HEK293 (cell line): ENCODE measurements at regions not wholly inside any gene's neighbourhood (a gene's known extent, or its start where the extent isn't known, plus 50 kb on each side); places are given as distances from the start of the nearest gene placed in this dataset.

Experiments used
- CTCF ChIA-PET: fragments of 350-600 bp; formaldehyde crosslinking; extraction: SDS; loops from one replicate; lab custom pipeline; 2021; ENCODE audit warnings: antibody characterized with exemption; lab: Yijun Ruan, JAX
- POLR2A ChIA-PET: fragments of 300-600 bp; formaldehyde crosslinking; extraction: SDS; loops from one replicate; lab custom pipeline; 2020; ENCODE audit warnings: antibody characterized with exemption, inconsistent platforms; lab: Yijun Ruan, JAX
- H3K27ac ChIP-seq: fragments of 200-500 bp; sonication (Bioruptor generic); 2 replicates; pipeline ENCODE4 v1.5.1; 2014; ENCODE audit warnings: low read depth, low read length, control low read depth, inconsistent platforms; ENCODE audit errors: extremely low read depth
- H3K36me3 ChIP-seq, 2 experiments: fragments of 200-500 bp in 1 of 2; sonication (Bioruptor generic) in 1 of 2; 1 replicate in 1 of 2; 2 replicates in 1 of 2; pipeline ENCODE4 v1.5.1; 2014 to 2017; ENCODE audit warnings: inconsistent platforms in 2 of 2, low read length in 2 of 2; ENCODE audit not compliant: control insufficient read depth in 2 of 2, insufficient read depth in 1 of 2
- H3K4me1 ChIP-seq: fragments of 200-500 bp; sonication (Bioruptor generic); 2 replicates; pipeline ENCODE4 v1.5.1; 2014; ENCODE audit warnings: mild to moderate bottlenecking, low read length, inconsistent platforms; ENCODE audit not compliant: control insufficient read depth, insufficient read depth
- H3K4me3 ChIP-seq: 2 replicates; pipeline ENCODE4 v1.5.1; 2011; ENCODE audit warnings: low read depth, mild to moderate bottlenecking, control low read depth, low read length, moderate library complexity
- H3K9me3 ChIP-seq: fragments of 200-500 bp; sonication (Bioruptor generic); 2 replicates; pipeline ENCODE4 v1.5.1; 2014; ENCODE audit warnings: low read depth, low read length, inconsistent platforms; ENCODE audit not compliant: control insufficient read depth, insufficient read depth
- GFI1B ChIP-seq: fragments of 450-650 bp; formaldehyde crosslinking; IDR thresholded peaks from 2 replicates; pipeline ENCODE4 v1.5.1; 2016; ENCODE audit warnings: missing biosample characterization, missing genetic modification characterization
- HOXA7 ChIP-seq: sonication (generic); formaldehyde crosslinking; IDR thresholded peaks from 2 replicates; pipeline ENCODE4 v1.8.1; 2022; ENCODE audit warnings: missing genetic modification reagents, borderline replicate concordance
- PRDM1 ChIP-seq: fragments of 450-650 bp; formaldehyde crosslinking; IDR thresholded peaks from 2 replicates; pipeline ENCODE4; 2016; ENCODE audit warnings: missing biosample characterization, missing genetic modification characterization
- REST ChIP-seq: fragments of 450-650 bp; formaldehyde crosslinking; IDR thresholded peaks from 2 replicates; pipeline ENCODE4 v1.5.1; 2016; ENCODE audit warnings: missing biosample characterization, missing genetic modification characterization
- SCRT2 ChIP-seq: fragments of 450-650 bp; formaldehyde crosslinking; IDR thresholded peaks from 2 replicates; pipeline ENCODE4 v1.5.1; 2016; ENCODE audit warnings: missing biosample characterization, missing genetic modification characterization
- ZBTB1 ChIP-seq: fragments of 450-650 bp; formaldehyde crosslinking; IDR thresholded peaks from 2 replicates; pipeline ENCODE4 v1.5.1; 2016; ENCODE audit warnings: missing biosample characterization, missing genetic modification characterization
- ZNF133 ChIP-seq: fragments of 450-650 bp; formaldehyde crosslinking; IDR thresholded peaks from 2 replicates; pipeline ENCODE4 v1.5.1; 2016; ENCODE audit warnings: missing biosample characterization, missing genetic modification characterization
- ZNF157 ChIP-seq: fragments of 450-650 bp; formaldehyde crosslinking; IDR thresholded peaks from 2 replicates; pipeline ENCODE4 v1.5.1; 2016; ENCODE audit warnings: missing biosample characterization, missing genetic modification characterization
- ZNF18 ChIP-seq: fragments of 450-650 bp; formaldehyde crosslinking; IDR thresholded peaks from 2 replicates; pipeline ENCODE4 v1.5.1; 2016; ENCODE audit warnings: missing biosample characterization, missing genetic modification characterization
- ZNF19 ChIP-seq: fragments of 450-650 bp; formaldehyde crosslinking; IDR thresholded peaks from 2 replicates; pipeline ENCODE4; 2016; ENCODE audit warnings: missing biosample characterization, missing genetic modification characterization, low read depth
- ZNF221 ChIP-seq: fragments of 450-650 bp; formaldehyde crosslinking; IDR thresholded peaks from 2 replicates; pipeline ENCODE4 v1.5.1; 2017; ENCODE audit warnings: missing biosample characterization, missing genetic modification characterization, borderline replicate concordance
- ZNF223 ChIP-seq: fragments of 450-650 bp; formaldehyde crosslinking; IDR thresholded peaks from 2 replicates; pipeline ENCODE4 v1.5.1; 2016; ENCODE audit warnings: missing biosample characterization, missing genetic modification characterization
- ZNF23 ChIP-seq: fragments of 450-650 bp; formaldehyde crosslinking; IDR thresholded peaks from 2 replicates; pipeline ENCODE4 v1.5.1; 2016; ENCODE audit warnings: missing biosample characterization, missing genetic modification characterization, borderline replicate concordance
- ZNF26 ChIP-seq: fragments of 450-650 bp; formaldehyde crosslinking; IDR thresholded peaks from 2 replicates; pipeline ENCODE4 v1.5.1; 2016; ENCODE audit warnings: missing biosample characterization, missing genetic modification characterization
- ZNF426 ChIP-seq: fragments of 450-650 bp; formaldehyde crosslinking; IDR thresholded peaks from 2 replicates; pipeline ENCODE4 v1.5.1; 2017; ENCODE audit warnings: missing biosample characterization, missing genetic modification characterization, mild to moderate bottlenecking, inconsistent platforms, moderate library complexity
- ZNF473 ChIP-seq: fragments of 450-650 bp; formaldehyde crosslinking; IDR thresholded peaks from 2 replicates; pipeline ENCODE4 v1.5.1; 2017; ENCODE audit warnings: missing biosample characterization, missing genetic modification characterization
- ZNF501 ChIP-seq: fragments of 450-650 bp; formaldehyde crosslinking; IDR thresholded peaks from 2 replicates; pipeline ENCODE4 v1.5.1; 2016; ENCODE audit warnings: missing biosample characterization, missing genetic modification characterization
- ZNF571 ChIP-seq: fragments of 450-650 bp; formaldehyde crosslinking; IDR thresholded peaks from 2 replicates; pipeline ENCODE4 v1.5.0; 2017; ENCODE audit warnings: missing biosample characterization, missing genetic modification characterization
- ZNF747 ChIP-seq: fragments of 450-650 bp; formaldehyde crosslinking; IDR thresholded peaks from 2 replicates; pipeline ENCODE4 v1.5.1; 2016; ENCODE audit warnings: missing biosample characterization, missing genetic modification characterization
- ZSCAN4 ChIP-seq: fragments of 450-650 bp; formaldehyde crosslinking; IDR thresholded peaks from 2 replicates; pipeline ENCODE4 v1.5.1; 2017; ENCODE audit warnings: missing biosample characterization, missing genetic modification characterization

- ChIA-PET CTCF (interaction anchor here (0.9 kb wide), 1 partner anchor 56 kb away, joined by 3 read pairs; no protein-coding TSS in a partner anchor), POLR2A (no interaction called here)
- H3K4me3 ChIP-seq, result no peak overlapping the region
- TF ChIP-seq PRDM1 (tag by site-specific recombination) (no peak), ZNF501 (no peak), ZBTB1 (tag by site-specific recombination) (no peak), ZNF19 (tag by site-specific recombination) (no peak), ZNF26 (tag by site-specific recombination) (no peak), ZNF223 (no peak), GFI1B (tag by site-specific recombination) (no peak), ZNF473 (tag by site-specific recombination) (no peak), ZNF426 (tag by site-specific recombination) (no peak), ZNF747 (tag by site-specific recombination) (no peak), ZNF133 (tag by site-specific recombination) (no peak), SCRT2 (tag by site-specific recombination) (no peak), ZNF571 (no peak), ZNF157 (no peak), HOXA7 (no peak), ZSCAN4 (no peak), ZNF221 (tag by site-specific recombination) (no peak), ZNF23 (tag by site-specific recombination) (no peak), ZNF18 (tag by site-specific recombination) (no peak), REST (tag by site-specific recombination) (no peak)
- TF ChIP-seq, all 188 proteins: peak for 0
- no peaks in the 10 kb centered on the region for H3K36me3 ChIP-seq
- no peaks in the 10 kb centered on the region for H3K4me1 ChIP-seq
- H3K9me3 ChIP-seq, result no peaks in the 10 kb centered on the region
- H3K27ac ChIP-seq, result no peak overlapping the region
These were observed 57.7 kb upstream of the ST6GAL2 start for GRCh38 chr2:106943468-106944200.
